AG04449 (cell line): ENCODE measurements at regions not wholly inside any gene's neighbourhood (a gene's known extent, or its start where the extent isn't known, plus 50 kb on each side); places are given as distances from the start of the nearest gene placed in this dataset.
A peak's percentile ranks its signal among the peaks of the same experiment; 100 is the strongest.

Source experiments
- CTCF ChIA-PET: fragments of 350-600 bp; formaldehyde crosslinking; extraction: SDS; loops from one replicate; lab custom pipeline; 2021; ENCODE audit warnings: antibody characterized with exemption; lab: Yijun Ruan, JAX
- POLR2A ChIA-PET: fragments of 400-600, 350-600 bp; formaldehyde crosslinking; extraction: SDS; loops from one replicate; lab custom pipeline; 2020; ENCODE audit warnings: antibody characterized with exemption, inconsistent platforms; lab: Yijun Ruan, JAX
- DNase-seq: peaks from one replicate; pipeline ENCODE4 v3.0.0-alpha.2; 2010; ENCODE audit warnings: low read depth, low spot score
- H3K4me3 ChIP-seq: 2 replicates; pipeline ENCODE4 v1.5.1; 2011; ENCODE audit warnings: low read depth, mild to moderate bottlenecking, control low read depth, low read length
- TF ChIP-seq, protein P1 (sequence below): IDR thresholded peaks from one replicate; pipeline ENCODE4 v1.5.1; 2011; ENCODE audit warnings: mild to moderate bottlenecking, moderate library complexity, low read length, control low read depth, inconsistent platforms; ENCODE audit not compliant: insufficient read depth; ENCODE audit errors: missing control alignments

DNA sequence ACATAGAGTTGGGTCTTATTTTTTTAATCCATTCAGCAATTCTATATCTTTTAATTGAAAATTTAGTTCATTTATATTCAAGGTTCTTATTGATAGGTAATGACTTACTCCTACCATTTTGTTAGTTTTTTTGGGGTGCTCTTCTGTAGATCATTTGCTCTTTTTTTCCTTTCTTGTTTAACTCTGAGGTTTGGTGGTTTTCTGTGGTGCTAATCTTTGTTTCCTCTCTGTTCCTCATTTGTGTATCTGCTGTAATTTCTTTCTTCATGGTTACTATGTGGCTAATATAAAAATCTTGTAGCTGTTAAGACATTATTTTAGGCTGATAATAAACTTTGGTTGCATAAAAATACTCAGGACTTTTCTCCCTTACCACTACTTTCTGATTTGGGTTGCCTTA, 181.6 kb upstream of the DMRTA1 start:
- no peak for DNase-seq
- POLR2A ChIA-PET: interaction anchor here (0.6 kb wide), 1 partner anchor 251 kb away, joined by 3 read pairs; no protein-coding TSS in a partner anchor
- TF ChIP-seq, protein P1, sequence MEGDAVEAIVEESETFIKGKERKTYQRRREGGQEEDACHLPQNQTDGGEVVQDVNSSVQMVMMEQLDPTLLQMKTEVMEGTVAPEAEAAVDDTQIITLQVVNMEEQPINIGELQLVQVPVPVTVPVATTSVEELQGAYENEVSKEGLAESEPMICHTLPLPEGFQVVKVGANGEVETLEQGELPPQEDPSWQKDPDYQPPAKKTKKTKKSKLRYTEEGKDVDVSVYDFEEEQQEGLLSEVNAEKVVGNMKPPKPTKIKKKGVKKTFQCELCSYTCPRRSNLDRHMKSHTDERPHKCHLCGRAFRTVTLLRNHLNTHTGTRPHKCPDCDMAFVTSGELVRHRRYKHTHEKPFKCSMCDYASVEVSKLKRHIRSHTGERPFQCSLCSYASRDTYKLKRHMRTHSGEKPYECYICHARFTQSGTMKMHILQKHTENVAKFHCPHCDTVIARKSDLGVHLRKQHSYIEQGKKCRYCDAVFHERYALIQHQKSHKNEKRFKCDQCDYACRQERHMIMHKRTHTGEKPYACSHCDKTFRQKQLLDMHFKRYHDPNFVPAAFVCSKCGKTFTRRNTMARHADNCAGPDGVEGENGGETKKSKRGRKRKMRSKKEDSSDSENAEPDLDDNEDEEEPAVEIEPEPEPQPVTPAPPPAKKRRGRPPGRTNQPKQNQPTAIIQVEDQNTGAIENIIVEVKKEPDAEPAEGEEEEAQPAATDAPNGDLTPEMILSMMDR: no peak
- CTCF ChIA-PET: no interaction called here
- H3K4me3 ChIP-seq: no peak overlapping the region

DNA sequence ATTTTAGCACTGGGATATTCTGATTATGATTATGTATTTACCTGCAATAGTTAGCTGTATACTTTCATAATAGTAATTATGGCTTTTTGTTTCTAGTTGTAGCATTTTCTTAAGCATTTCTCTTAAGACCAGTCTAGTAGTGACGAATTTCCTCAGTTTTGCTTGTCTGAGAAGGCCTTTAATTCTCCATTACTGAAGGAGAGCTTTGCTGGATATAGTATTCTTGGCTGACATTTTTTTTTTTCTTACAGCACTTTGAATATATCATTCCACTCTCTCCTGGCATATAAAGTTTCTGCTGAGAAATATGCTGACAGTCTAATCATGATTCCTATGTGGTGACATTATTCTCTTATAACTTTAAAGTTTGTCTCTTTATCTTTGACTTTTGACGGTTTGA, 181.1 kb upstream of the DMRTA1 start:
- TF ChIP-seq, protein P1: no peak
- no peak for DNase-seq
- POLR2A ChIA-PET: interaction anchor here (0.6 kb wide), 1 partner anchor 252 kb away, joined by 3 read pairs; no protein-coding TSS in a partner anchor
- CTCF ChIA-PET: no interaction called here
- H3K4me3 ChIP-seq: no peak overlapping the region

DNA sequence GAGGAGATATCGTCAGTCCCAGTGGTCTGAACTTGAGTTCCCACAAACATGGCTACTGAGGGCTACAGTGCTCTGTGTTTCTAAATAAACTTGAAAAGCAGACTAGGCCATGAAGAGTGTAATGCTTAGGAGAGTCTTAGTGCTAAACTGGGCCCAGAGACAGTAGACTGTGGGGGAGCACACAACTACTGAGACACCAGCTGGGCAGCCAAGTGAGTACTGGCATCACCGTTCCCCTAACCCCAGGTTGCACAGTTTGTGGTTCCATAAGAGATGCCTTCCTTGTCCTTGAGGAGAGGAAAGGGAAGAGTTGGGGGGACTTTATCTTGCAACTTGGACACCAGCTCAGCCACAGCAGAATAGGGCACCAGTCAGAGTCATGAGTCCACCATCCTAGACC, 172.1 kb upstream of the DMRTA1 start:
- CTCF ChIA-PET: no interaction called here
- no peak for DNase-seq
- POLR2A ChIA-PET: no interaction called here
- TF ChIP-seq, protein P1: no peak
- H3K4me3 ChIP-seq: no peak overlapping the region

DNA sequence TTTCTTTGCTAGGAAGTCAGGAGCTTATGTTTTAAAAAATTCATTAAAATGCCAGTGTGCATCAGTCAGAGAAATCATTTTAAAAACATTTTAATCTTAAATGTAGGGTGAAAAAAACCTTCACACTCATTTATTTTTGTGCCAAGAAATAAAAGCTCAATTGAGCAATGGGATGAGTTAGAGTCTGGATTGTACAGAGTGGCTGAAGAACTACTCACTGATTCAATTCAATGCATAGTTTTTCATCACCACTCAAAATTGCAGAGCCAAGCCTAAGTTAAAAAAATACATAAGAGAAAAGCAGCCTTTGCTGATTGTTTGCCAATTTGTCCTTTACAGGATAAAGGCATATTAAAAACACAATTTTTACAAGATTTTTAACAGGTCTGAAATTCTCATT, 168.2 kb upstream of the DMRTA1 start:
- no peak overlapping the region for H3K4me3 ChIP-seq
- TF ChIP-seq, protein P1: no peak
- DNase-seq: peak; percentile 4
- ChIA-PET CTCF (interaction anchor here (0.6 to 1.2 kb wide), 3 partner anchors 29 to 173 kb away, joined by 3 to 5 read pairs (median 4); no protein-coding TSS in a partner anchor), POLR2A (no interaction called here)

DNA sequence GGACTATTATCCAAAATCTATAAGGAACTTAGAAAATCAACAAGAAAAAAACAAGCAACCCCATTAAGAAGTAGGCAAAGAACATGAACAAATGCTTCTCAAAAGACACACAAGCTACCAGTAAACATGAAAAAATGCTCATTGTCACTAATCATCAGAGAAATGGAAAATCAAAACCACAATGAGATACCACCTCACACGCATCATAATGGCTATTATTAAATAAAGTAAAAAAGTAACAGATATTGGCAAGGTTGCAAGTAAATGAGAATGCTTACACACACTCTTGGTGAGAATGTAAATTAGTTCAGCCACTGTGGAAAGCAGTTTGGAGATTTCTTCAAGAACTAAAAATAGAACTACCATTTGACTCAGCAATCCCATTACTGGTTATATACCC, 167.0 kb upstream of the DMRTA1 start:
- CTCF ChIA-PET: no interaction called here
- POLR2A ChIA-PET: no interaction called here
- no peak overlapping the region for H3K4me3 ChIP-seq
- no peak for DNase-seq
- TF ChIP-seq, protein P1: no peak

DNA sequence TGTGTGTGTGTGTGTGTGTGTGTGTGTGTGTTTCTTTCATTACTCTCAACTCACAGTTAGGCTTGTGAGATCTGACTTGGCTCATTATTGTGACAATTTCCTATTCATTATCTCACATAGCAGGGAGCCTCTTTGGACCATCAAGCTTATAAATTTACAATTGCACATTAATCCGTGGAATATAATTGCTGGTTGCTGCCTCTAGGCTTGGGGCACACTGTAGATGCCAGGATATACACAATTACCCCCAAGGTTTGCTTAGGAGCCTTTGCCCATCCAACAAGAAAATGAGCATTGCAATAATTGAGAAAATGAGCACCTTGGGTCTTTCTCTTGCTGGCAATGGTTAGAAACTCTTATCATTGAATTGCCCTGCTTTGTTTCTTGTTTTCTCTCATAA, 161.6 kb upstream of the DMRTA1 start:
- DNase-seq: no peak
- H3K4me3 ChIP-seq: no peak overlapping the region
- CTCF ChIA-PET: no interaction called here
- TF ChIP-seq, protein P1: no peak
- POLR2A ChIA-PET: no interaction called here
